HG03064 (cell line): ENCODE measurements at regions not wholly inside any gene's neighbourhood (a gene's known extent, or its start where the extent isn't known, plus 50 kb on each side); places are given as distances from the start of the nearest gene placed in this dataset.
"Not testable (repeated sequence)": the region's sequence is repeated elsewhere in the genome, so short reads cannot be mapped to it uniquely, and the experiment has no call there.

ENCODE experiments used
- ATAC-seq: cut with Tn5 transposase; IDR thresholded peaks from one replicate; pipeline ENCODE4 v1.9.1; 2021; ENCODE audit warnings: low read depth; ENCODE audit not compliant: unreplicated experiment

DNA sequence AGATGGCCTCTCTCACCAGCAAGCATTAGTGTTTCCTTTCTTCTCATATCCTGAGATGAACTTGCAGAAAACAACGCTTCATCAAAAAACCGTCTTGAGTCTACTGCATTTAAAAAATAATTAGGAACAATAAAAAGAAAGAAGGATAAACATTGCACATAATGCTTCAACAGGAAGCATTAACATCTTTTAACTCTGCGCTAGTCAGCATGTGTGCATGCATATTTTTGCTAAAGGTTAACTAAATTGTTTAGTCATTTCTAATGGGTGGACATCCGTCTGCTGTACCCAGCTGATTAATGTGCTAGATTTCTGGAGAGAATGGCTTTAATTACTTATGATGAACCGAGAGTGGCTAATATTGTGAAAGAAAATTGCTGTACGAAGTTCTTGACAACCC, 349.3 kb downstream of the SOX4 start:
- ATAC-seq: no peak

DNA sequence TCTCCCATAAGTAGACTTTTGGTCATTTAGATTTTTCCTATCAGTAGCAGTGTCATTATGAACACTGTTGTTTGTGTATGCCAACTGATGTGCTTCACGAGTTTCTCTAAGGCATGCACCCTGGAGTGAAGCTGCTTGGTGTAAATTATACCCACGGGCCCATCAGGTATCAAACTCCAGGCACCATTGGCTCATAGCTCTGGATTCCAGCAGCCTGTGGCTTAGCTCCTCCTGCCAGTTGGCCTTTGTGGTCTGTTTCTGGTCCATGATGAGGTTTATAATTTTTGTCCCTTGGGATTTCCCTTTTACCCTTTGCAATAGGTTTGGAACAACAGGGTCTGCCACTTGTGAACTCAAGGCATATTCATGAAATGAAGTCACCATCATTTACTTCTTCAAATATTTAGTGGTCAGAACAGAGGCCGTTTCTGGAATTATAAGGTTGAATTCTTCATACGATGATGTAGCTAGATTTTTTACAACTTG, 350.5 kb downstream of the PRL start:
- ATAC-seq: no peak

DNA sequence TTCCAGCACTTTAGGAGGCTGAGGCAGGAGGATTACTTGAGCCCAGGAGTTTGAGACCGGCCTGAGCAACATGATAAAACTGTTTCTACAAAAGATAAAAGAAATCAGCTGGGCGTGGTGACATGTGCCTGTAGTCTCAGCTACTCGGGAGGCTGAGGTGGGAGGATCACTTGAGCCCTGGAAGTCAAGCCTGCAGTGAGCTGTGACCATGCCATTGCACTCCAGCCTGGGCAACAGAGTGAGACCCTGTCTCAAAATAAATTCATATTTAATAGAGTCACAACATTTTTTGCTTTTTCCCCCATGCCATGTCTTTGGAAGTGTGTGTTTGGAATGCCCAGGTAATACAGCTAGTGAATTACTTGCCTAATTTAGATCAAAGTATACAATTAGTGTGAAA, 349.6 kb downstream of the PRL start:
- ATAC-seq: not testable (repeated sequence)

DNA sequence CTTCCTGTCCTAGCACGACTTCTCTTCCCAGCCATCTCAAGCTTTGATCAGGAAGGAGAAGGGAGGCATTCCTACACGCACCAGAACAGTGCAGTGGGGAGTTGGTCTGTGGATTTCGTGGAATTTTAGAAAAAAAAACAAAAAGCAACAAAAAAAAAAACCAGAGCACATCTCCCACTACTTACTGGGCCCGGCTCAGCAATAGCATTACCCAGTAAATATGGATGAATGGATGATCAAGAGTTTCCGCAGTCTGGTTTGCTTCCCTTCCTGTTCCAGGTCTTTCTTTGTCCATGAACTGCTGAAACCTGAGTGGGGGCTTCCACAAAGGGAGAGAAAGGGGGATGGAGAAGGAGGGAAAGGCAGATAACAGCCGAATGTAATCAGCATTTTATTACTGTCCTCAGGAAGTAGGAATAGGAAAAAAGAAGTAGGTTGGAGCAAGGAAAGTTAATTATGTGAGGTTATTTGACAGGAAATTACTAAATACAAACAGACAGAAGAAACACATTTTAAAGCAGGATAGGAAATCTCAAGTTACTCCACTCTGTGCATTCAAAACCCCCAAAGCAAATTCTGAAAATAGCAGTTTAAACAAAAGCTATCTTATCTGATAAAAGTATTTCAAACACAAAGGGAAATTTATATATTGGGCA, 349.0 kb downstream of the PRL start:
- ATAC-seq: no peak

DNA sequence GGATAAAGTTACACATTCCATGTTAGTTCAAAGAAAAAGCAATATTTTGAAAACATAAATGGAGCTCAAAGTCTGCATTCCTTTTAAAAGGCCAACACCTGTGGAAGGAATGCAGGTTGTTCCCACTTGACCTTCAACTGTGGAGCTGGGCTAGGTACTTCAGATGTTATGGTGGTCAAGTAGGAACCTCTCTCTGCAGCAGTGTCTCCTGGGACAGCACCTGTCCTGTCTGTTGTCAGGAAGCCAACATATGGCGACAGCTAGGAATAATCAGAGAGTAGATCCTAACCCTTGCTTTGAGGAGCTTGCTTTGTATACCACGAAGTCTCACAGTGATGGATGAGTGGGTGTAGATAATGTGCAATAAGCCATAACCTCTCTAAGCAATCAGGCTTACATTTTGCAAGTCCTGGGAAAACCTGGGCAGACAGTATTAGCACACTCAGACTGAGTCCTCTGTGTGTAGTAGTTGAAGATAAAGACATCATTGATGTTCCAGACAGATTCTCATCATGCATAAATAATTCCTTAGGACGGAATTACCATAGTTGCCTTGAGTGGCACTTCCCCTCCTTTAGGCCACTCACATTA, 347.5 kb downstream of the PRL start:
- ATAC-seq: no peak

DNA sequence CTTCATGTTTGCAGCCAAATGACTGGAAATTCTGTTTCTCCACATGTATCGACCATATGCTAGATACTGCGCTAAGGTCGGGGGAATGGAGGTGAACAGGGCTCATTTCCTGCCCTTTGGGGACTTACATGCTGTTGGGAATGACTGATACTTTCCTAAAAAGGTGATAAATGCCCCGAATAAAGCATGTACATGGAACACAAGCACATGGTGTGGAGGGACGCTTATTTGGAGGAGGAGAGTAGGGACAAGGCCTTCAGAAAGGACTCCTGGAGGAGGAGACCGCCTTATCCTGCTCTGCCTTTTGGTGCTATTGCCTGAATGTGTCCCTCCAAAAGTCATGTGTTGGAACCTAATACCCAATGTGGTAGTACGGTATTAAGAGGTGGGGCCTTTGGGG, 344.5 kb downstream of the PRL start:
- no peak for ATAC-seq

DNA sequence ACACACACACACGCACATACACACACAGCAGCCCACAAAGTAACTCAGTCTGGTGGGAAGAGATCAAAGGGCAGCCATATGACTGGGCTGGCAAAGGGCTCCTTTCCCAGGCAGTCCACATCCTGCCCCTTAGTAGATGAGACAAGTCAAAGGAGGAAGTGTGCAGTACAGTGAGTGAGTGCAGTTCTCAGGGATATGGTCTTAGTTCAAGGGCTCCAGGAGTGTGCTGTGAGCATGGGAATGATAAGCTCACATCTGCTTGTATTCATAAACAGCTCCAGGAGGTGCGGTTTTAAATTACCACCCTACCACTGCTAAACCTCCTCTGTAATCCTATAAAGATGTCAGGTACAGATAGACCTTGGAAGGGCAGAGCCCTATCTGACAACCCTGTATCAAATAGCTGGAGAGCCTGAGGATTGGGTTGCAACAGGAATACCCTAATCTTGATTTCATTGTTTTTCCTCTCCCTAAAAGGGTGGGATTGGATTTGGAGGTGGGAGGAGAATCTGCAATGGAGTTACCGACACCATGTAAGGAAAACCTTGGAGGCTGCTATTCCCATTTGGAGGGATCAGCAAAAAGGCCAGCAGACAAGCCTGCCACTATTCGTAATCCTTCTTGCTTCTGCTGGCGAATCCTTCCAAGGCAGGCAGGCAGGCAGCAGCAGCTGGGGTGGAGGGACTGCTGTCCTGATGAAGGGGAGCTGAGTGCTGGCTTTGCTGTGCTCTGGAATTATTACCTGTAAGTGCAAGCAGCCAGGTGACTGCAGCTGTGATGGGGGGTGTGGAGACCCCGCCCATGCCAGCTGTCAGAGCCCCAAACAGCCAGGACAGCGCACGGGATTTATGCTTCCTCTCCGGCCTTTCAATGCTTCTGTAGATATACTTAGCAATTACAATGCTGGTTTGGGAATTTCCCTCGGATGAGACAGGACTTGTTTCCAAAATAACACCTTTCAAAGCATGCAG, 342.7 kb downstream of the PRL start:
- no peak for ATAC-seq

DNA sequence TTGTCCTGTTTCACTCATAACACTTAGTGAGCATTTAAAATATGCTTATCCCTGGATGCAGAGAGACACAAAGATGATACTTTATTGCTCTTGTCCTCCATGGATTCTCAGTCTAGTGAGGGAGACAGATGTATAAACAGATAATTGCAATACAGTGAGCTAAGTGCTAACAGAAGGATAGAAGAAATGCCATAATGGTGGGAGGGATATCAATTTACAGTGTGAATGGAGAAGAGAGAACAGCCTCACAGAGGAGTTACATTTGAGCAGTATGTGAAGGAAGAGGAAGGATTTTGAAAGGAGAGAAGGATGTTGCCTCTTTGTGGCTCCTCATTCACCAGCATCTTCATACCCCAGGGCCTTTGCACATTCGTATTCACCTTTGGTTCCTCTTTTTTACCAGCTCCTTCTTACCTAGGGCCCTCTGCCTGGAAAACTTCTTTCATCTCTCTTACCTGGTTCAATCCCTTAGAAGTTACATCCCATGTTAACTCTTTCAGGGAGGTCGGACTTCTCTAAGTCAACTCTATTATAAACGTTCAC, 341.7 kb downstream of the PRL start:
- ATAC-seq: no peak

DNA sequence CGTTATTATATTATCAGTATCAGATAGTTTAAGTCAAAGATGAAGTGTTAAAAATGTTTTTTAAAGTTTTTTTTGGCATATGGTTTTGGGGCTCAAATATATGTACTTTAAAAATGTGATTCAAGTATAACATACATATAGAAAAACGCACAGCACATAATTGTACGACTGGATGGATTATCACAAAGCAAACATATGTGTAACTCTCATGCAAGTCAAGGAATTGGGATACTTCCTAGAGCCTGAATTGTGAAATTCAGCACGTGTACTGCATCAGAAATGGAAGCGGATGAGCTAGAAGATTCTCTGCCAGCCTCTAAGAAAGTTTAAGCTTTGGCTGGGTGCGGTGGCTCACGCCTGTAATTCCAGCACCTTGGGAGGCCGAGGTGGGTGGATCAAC, 340.9 kb downstream of the PRL start:
- no peak for ATAC-seq

DNA sequence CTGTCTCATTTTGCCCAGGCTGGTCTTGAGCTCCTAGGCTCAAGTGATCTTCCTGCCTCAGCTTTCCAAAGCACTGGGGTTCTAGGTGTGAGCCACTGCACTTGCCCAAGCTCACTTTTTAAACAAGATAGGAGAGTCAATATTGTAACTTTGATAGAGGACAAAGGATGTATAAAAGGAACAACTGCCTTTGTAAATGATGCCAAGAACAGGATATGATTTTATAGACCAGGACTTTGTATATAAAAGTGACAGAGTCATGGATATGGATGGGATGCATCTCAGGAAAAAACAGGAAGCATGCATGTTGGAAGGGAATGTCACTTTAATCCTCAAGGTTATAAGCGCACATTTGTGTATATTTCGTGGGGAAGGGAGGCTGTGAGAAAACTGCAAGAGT, 338.4 kb downstream of the PRL start:
- ATAC-seq: no peak

DNA sequence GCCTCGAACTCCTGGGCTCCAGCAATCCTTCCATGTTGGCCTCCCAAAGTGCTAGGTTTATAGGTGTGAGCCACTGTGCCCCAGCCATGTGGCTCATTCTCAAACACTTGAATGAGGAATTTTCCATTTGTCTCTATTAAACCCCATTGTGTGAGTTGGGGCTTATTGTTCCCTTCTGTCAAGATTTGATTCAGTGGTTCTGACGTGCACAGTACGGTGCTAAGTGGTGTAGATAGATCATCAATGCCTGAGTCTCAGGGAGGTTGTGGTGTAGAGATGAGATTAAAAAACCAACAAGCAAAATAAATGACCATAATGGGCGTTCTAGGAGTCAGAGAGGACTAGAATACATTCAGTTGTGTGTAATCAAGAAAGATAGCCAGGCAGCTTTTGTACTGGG, 335.6 kb downstream of the PRL start:
- ATAC-seq: no peak

DNA sequence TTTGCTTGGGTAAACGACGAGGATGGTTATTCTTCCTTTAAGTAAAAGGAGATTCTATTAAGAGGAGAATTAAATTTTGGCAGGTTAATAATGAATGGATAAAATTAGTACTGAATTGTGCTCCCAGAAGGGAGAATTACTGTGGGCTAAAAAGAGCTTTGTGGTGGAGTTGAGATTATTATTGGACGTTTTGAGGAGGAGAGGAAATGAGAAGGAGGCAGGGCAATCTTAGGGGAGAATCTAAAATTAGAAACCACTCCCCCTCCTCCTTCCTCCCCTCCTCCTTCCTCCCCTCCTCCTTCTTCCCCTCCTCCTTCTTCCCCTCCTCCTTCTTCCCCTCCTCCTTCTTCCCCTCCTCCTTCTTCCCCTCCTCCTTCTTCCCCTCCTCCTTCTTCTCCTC, 331.8 kb downstream of the PRL start:
- no peak for ATAC-seq

DNA sequence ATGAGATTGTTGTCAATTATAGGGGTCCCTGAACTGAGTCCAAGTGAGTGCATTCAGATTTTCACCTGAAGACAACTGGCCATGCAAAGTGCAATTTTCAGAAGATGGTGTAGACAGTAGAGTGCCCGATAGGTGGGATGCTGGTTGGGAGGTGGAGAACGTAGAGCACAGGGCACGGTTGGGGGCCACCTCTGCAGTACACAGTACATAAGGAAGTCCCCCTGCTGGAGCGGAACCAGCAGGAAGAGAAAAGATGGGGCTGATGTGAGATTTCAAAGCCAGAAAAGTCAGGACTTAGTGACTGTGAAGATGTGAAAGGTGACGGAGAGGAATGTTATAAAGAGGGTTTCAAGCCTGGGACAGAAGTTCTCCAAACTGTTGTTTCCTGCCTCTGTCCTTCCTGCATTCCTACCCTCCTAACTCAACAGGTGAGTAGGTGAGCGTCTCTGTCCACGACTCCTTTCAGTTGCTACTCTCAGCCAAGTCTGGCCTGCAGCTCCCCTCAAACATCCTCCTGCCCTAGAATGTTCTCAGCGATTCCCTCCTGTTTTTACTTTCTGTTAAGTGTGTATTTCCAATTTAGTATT, 330.8 kb downstream of the PRL start:
- ATAC-seq: no peak

DNA sequence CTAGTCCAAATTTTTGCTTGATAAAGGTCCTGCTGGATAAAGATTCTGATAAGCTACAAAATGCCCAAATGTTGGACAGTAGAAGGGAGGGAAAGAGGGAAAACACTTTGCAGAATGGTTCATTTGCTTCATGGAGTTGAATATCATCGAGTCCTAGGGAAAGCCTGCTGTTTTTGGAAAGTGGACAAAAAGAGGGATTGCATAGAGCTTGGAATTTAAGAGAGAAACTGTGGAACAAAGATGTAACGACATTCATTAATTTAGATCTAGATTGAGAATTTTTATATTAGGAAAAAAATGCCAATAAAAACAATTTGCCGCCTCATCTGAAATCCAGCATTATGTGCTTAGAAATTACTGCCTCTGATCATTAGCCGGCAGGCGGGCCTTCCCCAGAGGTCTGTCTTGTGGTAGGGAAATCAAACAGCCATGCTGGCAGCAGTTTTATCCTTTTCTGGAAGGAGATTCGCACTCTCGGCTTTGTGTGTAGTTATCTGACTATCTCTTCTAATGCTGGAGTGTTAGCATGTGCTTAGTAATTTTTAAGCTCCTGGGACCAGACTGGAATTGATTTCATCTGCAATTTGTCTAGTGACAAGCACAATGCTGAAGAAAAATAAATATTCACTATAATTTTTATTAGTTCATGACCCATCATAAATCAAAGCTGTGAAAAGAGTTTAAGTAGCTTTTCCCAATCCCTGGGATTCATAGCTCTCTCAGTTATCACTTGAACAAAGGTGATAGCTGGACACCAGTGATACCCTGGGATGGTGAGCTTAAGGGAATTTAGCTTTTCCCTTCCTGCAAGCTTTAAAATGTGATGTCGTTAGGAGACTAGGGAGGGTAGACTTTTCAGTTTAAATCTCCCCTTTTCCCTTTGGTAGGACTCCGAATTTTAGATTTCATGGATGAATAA, 329.5 kb downstream of the PRL start:
- no peak for ATAC-seq

DNA sequence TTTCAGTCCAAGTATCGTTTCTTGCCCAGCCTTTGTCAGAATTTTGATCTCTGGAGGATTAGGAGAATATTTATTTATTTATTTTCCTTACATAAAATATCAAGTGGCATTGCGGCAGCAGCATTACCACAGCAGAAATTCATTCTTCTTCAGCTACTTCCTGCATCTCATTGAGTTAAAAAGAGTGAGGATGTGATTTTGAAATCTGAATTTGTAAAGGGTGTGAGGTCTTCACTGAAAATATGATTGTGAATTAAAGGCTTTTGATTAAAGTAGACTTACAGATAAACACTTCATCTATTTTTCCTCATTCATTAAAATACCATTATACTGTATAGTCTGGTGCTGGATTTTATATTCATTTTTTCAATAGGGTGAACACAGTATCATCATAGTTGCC, 328.4 kb downstream of the PRL start:
- no peak for ATAC-seq

DNA sequence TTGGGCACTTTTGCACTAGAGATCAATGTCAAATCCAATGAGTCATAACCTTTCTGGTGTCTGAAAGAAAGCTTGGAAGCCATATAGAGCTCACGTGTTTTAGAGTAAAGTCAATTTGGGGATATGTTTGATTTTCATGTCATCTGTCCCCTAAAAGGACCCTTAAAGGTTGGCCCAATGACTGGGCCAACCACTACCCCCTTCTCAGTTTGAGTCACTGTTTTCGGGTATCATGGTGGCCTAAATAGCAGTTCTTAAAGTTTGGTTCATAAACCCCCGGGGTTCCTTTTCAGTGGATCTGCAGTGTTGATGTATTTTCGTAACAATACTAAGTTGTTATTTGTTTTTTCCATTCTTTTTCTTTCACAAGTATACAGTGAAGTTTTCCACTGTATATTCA, 327.6 kb downstream of the PRL start:
- ATAC-seq: no peak

DNA sequence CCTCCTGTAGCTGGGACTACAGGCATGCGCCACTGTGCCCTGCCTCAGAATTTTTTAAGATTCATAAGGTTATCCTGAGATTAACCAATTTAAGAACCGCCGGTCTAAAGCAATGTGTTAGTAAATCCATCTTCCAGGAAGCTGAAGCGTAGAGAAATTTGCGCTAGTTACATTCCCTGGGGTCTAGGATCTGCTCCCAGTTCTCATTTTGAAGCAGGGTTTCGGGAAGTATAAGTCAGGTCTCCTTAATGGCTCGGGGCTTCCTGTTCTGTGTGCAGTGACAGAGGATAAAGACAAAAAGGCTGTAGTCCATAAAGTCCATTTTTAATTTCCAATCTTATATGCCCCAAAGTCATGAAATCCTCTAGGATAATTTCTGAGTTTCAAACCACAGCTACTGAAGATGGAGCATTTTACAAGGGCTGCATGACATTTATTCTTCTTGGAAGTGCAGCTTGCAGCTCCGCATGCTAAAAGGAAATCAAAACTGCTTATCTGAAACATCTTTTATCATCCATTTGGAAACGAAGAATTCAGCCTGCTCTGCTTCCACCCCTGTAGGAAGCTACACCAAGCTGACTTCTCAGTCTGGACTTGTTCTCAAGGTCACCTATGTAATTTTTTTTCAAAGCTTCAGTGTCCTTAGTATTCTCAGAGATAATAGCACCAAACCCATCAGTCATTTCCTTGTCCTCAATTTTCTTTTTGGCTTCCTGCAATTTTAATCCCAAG, 326.1 kb downstream of the PRL start:
- no peak for ATAC-seq

DNA sequence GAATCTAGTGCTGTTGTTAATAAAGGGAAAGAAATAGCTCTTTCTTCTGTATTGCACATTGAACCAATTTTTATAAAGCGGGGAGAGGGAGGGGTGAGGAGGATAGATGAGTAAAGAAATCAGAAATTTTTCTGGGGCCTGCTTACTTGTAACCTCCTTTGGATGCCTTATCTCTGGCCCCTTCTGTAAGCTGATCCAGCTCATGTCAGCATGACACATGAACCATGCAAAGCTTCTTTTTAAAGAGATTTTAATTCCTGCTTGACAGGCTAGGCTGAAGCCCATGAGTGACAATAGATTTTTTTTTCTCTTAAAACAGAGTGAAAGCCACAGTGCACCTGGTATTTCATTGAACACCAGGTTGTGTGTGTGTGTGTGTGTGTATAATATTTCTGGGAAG, 325.3 kb downstream of the PRL start:
- no peak for ATAC-seq

DNA sequence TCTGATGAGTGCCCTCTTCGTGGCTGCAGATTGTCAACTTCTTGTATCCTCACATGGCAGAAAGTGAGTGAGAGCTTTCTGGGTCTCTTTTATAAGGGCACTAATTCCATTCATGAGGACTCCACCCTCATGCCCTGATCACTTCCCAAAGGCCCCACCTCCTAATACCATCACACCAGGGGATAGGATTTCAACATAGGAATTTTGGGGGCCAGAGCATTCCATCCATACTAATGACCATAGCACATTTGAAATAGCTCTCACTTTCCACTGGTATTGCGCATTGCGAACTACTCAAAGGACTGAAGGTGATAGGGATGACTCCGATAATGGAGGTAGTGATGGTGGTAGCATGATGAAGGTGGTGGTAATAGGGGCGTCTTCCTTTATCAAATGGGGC, 324.3 kb downstream of the PRL start:
- no peak for ATAC-seq
